Astrocyte (in vitro differentiated cells and primary cell): ENCODE measurements at regions not wholly inside any gene's neighbourhood (a gene's known extent, or its start where the extent isn't known, plus 50 kb on each side); places are given as distances from the start of the nearest gene placed in this dataset.
"Not testable (repeated sequence)": the region's sequence is repeated elsewhere in the genome, so short reads cannot be mapped to it uniquely, and the experiment has no call there.

Experiments used
- DNase-seq: peaks from one replicate; pipeline ENCODE4 v3.0.0-alpha.2; 2010; ENCODE audit warnings: low read depth
- FAIRE-seq: peaks from 2 replicates; lab custom pipeline; 2011; peaks lifted over from hg19 to GRCh38; lab: Jason Lieb, UNC
- H2AFZ ChIP-seq: 2 replicates; pipeline ENCODE4 v1.6.0; 2012; ENCODE audit warnings: low read depth, low read length, inconsistent platforms
- H3K27ac ChIP-seq: 2 replicates; pipeline ENCODE4 v1.5.1; 2011; ENCODE audit warnings: low read depth, low read length, inconsistent platforms
- H3K27me3 ChIP-seq: 2 replicates; pipeline ENCODE4 v1.6.0; 2011; ENCODE audit warnings: low read length, inconsistent platforms; ENCODE audit not compliant: insufficient read depth
- H3K36me3 ChIP-seq: 2 replicates; pipeline ENCODE4 v1.5.1; 2011; ENCODE audit warnings: low read length, inconsistent platforms; ENCODE audit not compliant: insufficient read depth
- H3K4me1 ChIP-seq: 2 replicates; pipeline ENCODE4 v1.5.1; 2011; ENCODE audit warnings: low read length, inconsistent platforms; ENCODE audit not compliant: insufficient read depth
- H3K4me2 ChIP-seq: 2 replicates; pipeline ENCODE4 v1.6.0; 2012; ENCODE audit warnings: low read length, inconsistent platforms
- H3K4me3 ChIP-seq: 2 replicates; pipeline ENCODE4 v1.5.1; 2011; ENCODE audit warnings: low read depth, mild to moderate bottlenecking, low read length, inconsistent platforms; ENCODE audit not compliant: insufficient read depth
- H3K79me2 ChIP-seq: 2 replicates; pipeline ENCODE4 v1.6.0; 2012; ENCODE audit warnings: mild to moderate bottlenecking, low read length, inconsistent platforms; ENCODE audit not compliant: insufficient read depth
- H3K9ac ChIP-seq: 2 replicates; pipeline ENCODE4 v1.6.0; 2012; ENCODE audit warnings: mild to moderate bottlenecking, low read length, inconsistent platforms
- H3K9me3 ChIP-seq: 2 replicates; pipeline ENCODE4 v1.5.1; 2012; ENCODE audit warnings: low read depth, mild to moderate bottlenecking, low read length, inconsistent platforms; ENCODE audit not compliant: insufficient read depth
- H4K20me1 ChIP-seq: 2 replicates; pipeline ENCODE4 v1.6.0; 2012; ENCODE audit warnings: low read length, inconsistent platforms; ENCODE audit not compliant: insufficient read depth
- H3K27ac Mint-ChIP-seq: one replicate; pipeline ENCODE4 v1.8.0; 2021; ENCODE audit warnings: mild to moderate bottlenecking, mixed read lengths; ENCODE audit not compliant: unreplicated experiment
- H3K27me3 Mint-ChIP-seq: one replicate; pipeline ENCODE4 v1.8.0; 2021; ENCODE audit warnings: low read depth, mixed read lengths; ENCODE audit not compliant: unreplicated experiment
- H3K36me3 Mint-ChIP-seq: one replicate; pipeline ENCODE4 v1.8.0; 2021; ENCODE audit warnings: low read depth, mixed read lengths; ENCODE audit not compliant: unreplicated experiment
- H3K4me1 Mint-ChIP-seq: one replicate; pipeline ENCODE4 v1.8.0; 2021; ENCODE audit warnings: low read depth, mixed read lengths; ENCODE audit not compliant: unreplicated experiment
- H3K4me3 Mint-ChIP-seq: one replicate; pipeline ENCODE4 v1.8.0; 2021; ENCODE audit warnings: mild to moderate bottlenecking, moderate library complexity, mixed read lengths; ENCODE audit not compliant: unreplicated experiment
- H3K9me3 Mint-ChIP-seq: one replicate; pipeline ENCODE4 v1.8.0; 2021; ENCODE audit warnings: mild to moderate bottlenecking, mixed read lengths; ENCODE audit not compliant: unreplicated experiment
- EZH2 ChIP-seq: IDR thresholded peaks from 2 replicates; pipeline ENCODE4 v1.6.1; 2012; ENCODE audit warnings: mild to moderate bottlenecking, low read length, inconsistent platforms; ENCODE audit not compliant: insufficient read depth
- TF ChIP-seq, protein P1 (sequence below): IDR thresholded peaks from 2 replicates; pipeline ENCODE4 v1.5.1; 2011; ENCODE audit warnings: low read depth, mild to moderate bottlenecking, inconsistent platforms, low read length, moderate library complexity; ENCODE audit not compliant: insufficient read depth

DNA sequence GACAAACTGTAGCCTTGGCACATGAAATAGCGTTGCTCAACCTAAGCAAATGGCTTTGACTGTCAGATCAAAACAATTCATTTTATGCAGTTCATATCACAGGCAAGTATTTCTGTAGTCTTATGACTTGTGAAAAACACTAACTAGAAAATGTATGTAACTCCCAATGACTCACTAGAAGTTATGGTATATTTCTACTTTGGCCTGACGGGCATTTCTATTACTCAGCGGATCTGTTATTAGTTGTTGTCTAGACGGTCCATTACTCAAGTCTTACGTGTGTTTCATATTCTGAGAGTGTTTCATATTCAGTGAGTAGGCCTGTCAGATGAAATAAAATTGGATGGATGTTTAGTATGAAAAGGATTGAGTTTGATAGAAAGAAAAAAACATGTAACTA is 880.9 kb downstream of the PRIM2 start:
- Histone ChIP-seq H3K27me3 (no peaks in the 10 kb centered on the region), H3K4me3 (no peak overlapping the region), H3K79me2 (no peaks in the 10 kb centered on the region), H2AFZ (no peak overlapping the region), H3K36me3 (no peaks in the 10 kb centered on the region), H3K4me1 (no peaks in the 10 kb centered on the region), H3K27ac (no peak overlapping the region), H3K4me2 (no peak overlapping the region), H3K9me3 (no peaks in the 10 kb centered on the region), H4K20me1 (no peaks in the 10 kb centered on the region), H3K9ac (no peak overlapping the region)
- DNase-seq, result no peak
- TF ChIP-seq EZH2, result no peak
- TF ChIP-seq, protein P1, sequence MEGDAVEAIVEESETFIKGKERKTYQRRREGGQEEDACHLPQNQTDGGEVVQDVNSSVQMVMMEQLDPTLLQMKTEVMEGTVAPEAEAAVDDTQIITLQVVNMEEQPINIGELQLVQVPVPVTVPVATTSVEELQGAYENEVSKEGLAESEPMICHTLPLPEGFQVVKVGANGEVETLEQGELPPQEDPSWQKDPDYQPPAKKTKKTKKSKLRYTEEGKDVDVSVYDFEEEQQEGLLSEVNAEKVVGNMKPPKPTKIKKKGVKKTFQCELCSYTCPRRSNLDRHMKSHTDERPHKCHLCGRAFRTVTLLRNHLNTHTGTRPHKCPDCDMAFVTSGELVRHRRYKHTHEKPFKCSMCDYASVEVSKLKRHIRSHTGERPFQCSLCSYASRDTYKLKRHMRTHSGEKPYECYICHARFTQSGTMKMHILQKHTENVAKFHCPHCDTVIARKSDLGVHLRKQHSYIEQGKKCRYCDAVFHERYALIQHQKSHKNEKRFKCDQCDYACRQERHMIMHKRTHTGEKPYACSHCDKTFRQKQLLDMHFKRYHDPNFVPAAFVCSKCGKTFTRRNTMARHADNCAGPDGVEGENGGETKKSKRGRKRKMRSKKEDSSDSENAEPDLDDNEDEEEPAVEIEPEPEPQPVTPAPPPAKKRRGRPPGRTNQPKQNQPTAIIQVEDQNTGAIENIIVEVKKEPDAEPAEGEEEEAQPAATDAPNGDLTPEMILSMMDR, result no peak
- Mint-ChIP-seq H3K4me3 (no peak overlapping the region), H3K27ac (no peak overlapping the region), H3K27me3 (no peaks in the 10 kb centered on the region), H3K36me3 (no peaks in the 10 kb centered on the region), H3K9me3 (peaks cover 1% of the 10 kb centered on the region), H3K4me1 (no peaks in the 10 kb centered on the region)
- FAIRE-seq, result no peak

DNA sequence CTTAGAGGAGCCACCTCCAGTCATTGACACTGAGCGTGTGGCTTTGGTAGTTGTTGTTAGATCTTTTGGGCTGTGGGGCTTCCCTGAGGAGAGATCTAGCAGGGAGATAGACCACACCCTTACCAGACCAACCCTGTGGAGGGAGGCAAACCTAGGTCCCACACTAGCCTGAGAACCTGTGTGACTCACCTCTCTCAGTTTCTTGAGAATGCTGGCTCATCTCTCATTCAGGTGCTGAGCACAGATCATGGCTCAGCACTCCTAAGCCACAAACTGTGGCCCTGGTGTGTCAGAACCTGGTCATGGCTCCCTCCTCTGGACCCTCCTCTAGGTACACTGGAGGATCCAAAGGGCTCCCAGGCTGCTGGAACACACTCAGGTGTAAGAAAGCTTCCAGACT is 919.7 kb downstream of the PRIM2 start:
- not testable (repeated sequence) for H3K9me3 Mint-ChIP-seq, H2AFZ ChIP-seq, H3K9ac ChIP-seq, H3K27ac ChIP-seq, H3K4me1 Mint-ChIP-seq, H3K4me3 ChIP-seq, H4K20me1 ChIP-seq, FAIRE-seq, H3K9me3 ChIP-seq, H3K27me3 ChIP-seq, H3K36me3 ChIP-seq, H3K36me3 Mint-ChIP-seq, H3K27me3 Mint-ChIP-seq, H3K4me2 ChIP-seq, H3K4me3 Mint-ChIP-seq, H3K27ac Mint-ChIP-seq, H3K79me2 ChIP-seq, H3K4me1 ChIP-seq, DNase-seq

- not testable (repeated sequence) for FAIRE-seq, H3K4me3 Mint-ChIP-seq, H3K4me3 ChIP-seq, H2AFZ ChIP-seq, H3K27ac Mint-ChIP-seq, H3K4me1 ChIP-seq, H3K9ac ChIP-seq, H3K27ac ChIP-seq, H3K4me2 ChIP-seq, H3K9me3 ChIP-seq, H3K36me3 ChIP-seq, H3K79me2 ChIP-seq, H3K27me3 ChIP-seq, DNase-seq, H3K9me3 Mint-ChIP-seq, H3K27me3 Mint-ChIP-seq, H3K36me3 Mint-ChIP-seq, H4K20me1 ChIP-seq, H3K4me1 Mint-ChIP-seq
Observed at GRCh38 chr6:58238421-58238820, 921.0 kb downstream of the PRIM2 start.

- DNase-seq, H3K36me3 Mint-ChIP-seq, H4K20me1 ChIP-seq, H3K4me2 ChIP-seq, H2AFZ ChIP-seq, H3K36me3 ChIP-seq, H3K4me1 ChIP-seq, H3K27ac ChIP-seq, H3K79me2 ChIP-seq, H3K27me3 ChIP-seq, H3K27me3 Mint-ChIP-seq, H3K9ac ChIP-seq, H3K9me3 ChIP-seq, H3K27ac Mint-ChIP-seq, H3K4me3 Mint-ChIP-seq, H3K9me3 Mint-ChIP-seq, H3K4me3 ChIP-seq, FAIRE-seq, H3K4me1 Mint-ChIP-seq: not testable (repeated sequence)
Observed at GRCh38 chr6:58257625-58258024, 940.2 kb downstream of the PRIM2 start.
